HCT116 (cell line): ENCODE measurements at regions not wholly inside any gene's neighbourhood (a gene's known extent, or its start where the extent isn't known, plus 50 kb on each side); places are given as distances from the start of the nearest gene placed in this dataset.

ENCODE experiments used
- ATAC-seq: fragments of 200-7000 bp; cut with Tn5 transposase; 2 replicates; pipeline ENCODE4 v1.9.1; 2020; ENCODE audit warnings: mild to moderate bottlenecking, moderate library complexity
- BruUV-seq: library from RNA; stranded (reverse); fragments of 400-500 nt; replicated peaks from 2 replicates; lab custom pipeline; 2021; lab: Mats Ljungman, UMichigan
- CTCF ChIA-PET: fragments of 300-600 bp; sonication (Branson Sonifier 250); formaldehyde crosslinking; loops from one replicate; lab custom pipeline; 2021; ENCODE audit warnings: antibody characterized with exemption; lab: Charles Lee
- POLR2A ChIA-PET: fragments of 300-600, 350-600 bp; sonication (Branson Sonifier 250); formaldehyde crosslinking; loops from one replicate; lab custom pipeline; 2021; ENCODE audit warnings: antibody characterized with exemption; lab: Charles Lee
- RAD21 ChIA-PET, 2 experiments: fragments of 300-600 bp; sonication (Branson Sonifier 250); formaldehyde crosslinking; loops; one replicate each; lab custom pipeline; 2023; ENCODE audit warnings: low total read pairs in 2 of 2; ENCODE audit not compliant: uncharacterized antibody in 2 of 2, unreplicated experiment in 2 of 2, low non-redundant PET in 1 of 2; lab: Charles Lee
- DNase-seq: peaks from one replicate; pipeline ENCODE4 v3.0.0-alpha.2; 2010; ENCODE audit warnings: low read depth, low spot score
- H2AFZ ChIP-seq: fragments of 200-600 bp; shearing (Covaris generic), sonication (generic); 2 replicates; pipeline ENCODE4 v1.6.1; 2017; ENCODE audit warnings: low read depth, mixed run types, mixed read lengths, antibody characterized with exemption, low read length; ENCODE audit not compliant: poor library complexity, severe bottlenecking
- H3K27ac ChIP-seq: 2 replicates; pipeline ENCODE4 v1.5.1; 2012; ENCODE audit warnings: low read depth, low read length
- H3K27me3 ChIP-seq: fragments of 200-600 bp; sonication (generic); 2 replicates; pipeline ENCODE4 v1.6.1; 2016; ENCODE audit warnings: mixed run types, low read length, mixed read lengths; ENCODE audit not compliant: insufficient read depth
- H3K36me3 ChIP-seq, 2 experiments: fragments of 200-500 bp in 1 of 2; fragments of 200-600 bp in 1 of 2; sonication (Bioruptor generic) in 1 of 2; sonication (generic) in 1 of 2; 2 replicates each; pipeline versions ENCODE4 v1.5.1 to v1.6.1; 2014 to 2016; ENCODE audit warnings: low read length in 2 of 2, inconsistent platforms in 1 of 2, mixed read lengths in 1 of 2, mixed run types in 1 of 2; ENCODE audit not compliant: insufficient read depth in 2 of 2, control insufficient read depth in 1 of 2
- H3K4me1 ChIP-seq, 2 experiments: fragments of 200-600 bp in 1 of 2; sonication (generic) in 1 of 2; 2 replicates each; pipeline versions ENCODE4 v1.5.1 to v1.6.1; 2012 to 2017; ENCODE audit warnings: low read length in 2 of 2, inconsistent platforms in 1 of 2, mild to moderate bottlenecking in 1 of 2, mixed read lengths in 1 of 2, mixed run types in 1 of 2, moderate library complexity in 1 of 2; ENCODE audit not compliant: insufficient read depth in 2 of 2, control insufficient read depth in 1 of 2
- H3K4me2 ChIP-seq: fragments of 200-600 bp; sonication (generic); 2 replicates; pipeline ENCODE4 v1.6.1; 2017; ENCODE audit warnings: mixed run types, low read length, mixed read lengths
- H3K4me3 ChIP-seq, 2 experiments: fragments of 200-600 bp in 1 of 2; sonication (generic) in 1 of 2; replicated peaks in 1 of 2; 2 replicates each; pipeline ENCODE4 v1.5.1; 2011 to 2016; ENCODE audit warnings: low read length in 2 of 2, control low read depth in 1 of 2, low read depth in 1 of 2, mild to moderate bottlenecking in 1 of 2, mixed read lengths in 1 of 2, mixed run types in 1 of 2
- H3K79me2 ChIP-seq: fragments of 200-600 bp; sonication (generic); 2 replicates; pipeline ENCODE4 v1.6.1; 2017; ENCODE audit warnings: mild to moderate bottlenecking, mixed run types, low read length, moderate library complexity, mixed read lengths; ENCODE audit not compliant: insufficient read depth
- H3K9ac ChIP-seq: fragments of 200-600 bp; sonication (generic); 2 replicates; pipeline ENCODE4 v1.6.1; 2016; ENCODE audit warnings: low read length, mixed read lengths
- H3K9me2 ChIP-seq: fragments of 200-600 bp; sonication (generic), shearing (Covaris generic); 2 replicates; pipeline ENCODE4 v1.6.1; 2017; ENCODE audit warnings: mixed run types, mild to moderate bottlenecking, moderate library complexity; ENCODE audit not compliant: insufficient read depth
- H3K9me3 ChIP-seq, 2 experiments: fragments of 200-500 bp in 1 of 2; fragments of 200-600 bp in 1 of 2; sonication (Bioruptor generic) in 1 of 2; sonication (generic) in 1 of 2; 2 replicates each; pipeline ENCODE4 v1.6.1; 2014 to 2017; ENCODE audit warnings: low read length in 2 of 2, mixed read lengths in 2 of 2, inconsistent platforms in 1 of 2, low read depth in 1 of 2, mild to moderate bottlenecking in 1 of 2, mixed run types in 1 of 2, moderate library complexity in 1 of 2; ENCODE audit not compliant: control insufficient read depth in 1 of 2, insufficient read depth in 1 of 2
- H4K20me1 ChIP-seq: fragments of 200-600 bp; sonication (generic), shearing (Covaris generic); 2 replicates; pipeline ENCODE4 v1.6.1; 2017; ENCODE audit warnings: mixed run types, mild to moderate bottlenecking, moderate library complexity; ENCODE audit not compliant: insufficient read depth
- CEBPB ChIP-seq: IDR thresholded peaks from 2 replicates; pipeline ENCODE4 v1.6.1; 2012; ENCODE audit warnings: low read depth
- EGR1 ChIP-seq: IDR thresholded peaks from 2 replicates; pipeline ENCODE4 v1.6.1; 2012; ENCODE audit warnings: low read depth
- EZH2phosphoT487 ChIP-seq: fragments of 200-600 bp; IDR thresholded peaks from 2 replicates; pipeline ENCODE4 v1.6.1; 2018; ENCODE audit warnings: antibody characterized with exemption, borderline replicate concordance
- FOSL1 ChIP-seq: IDR thresholded peaks from 2 replicates; pipeline ENCODE4 v1.6.1; 2012; ENCODE audit warnings: low read depth
- MAX ChIP-seq: IDR thresholded peaks from 2 replicates; pipeline ENCODE4 v1.6.1; 2012
- POLR2A ChIP-seq: IDR thresholded peaks from 2 replicates; pipeline ENCODE4 v1.7.0; 2011; ENCODE audit warnings: borderline replicate concordance; ENCODE audit not compliant: insufficient read depth, insufficient read length; ENCODE audit errors: extremely low read depth
- REST ChIP-seq: IDR thresholded peaks from 2 replicates; pipeline ENCODE4 v1.6.1; 2012; ENCODE audit warnings: low read depth
- SP1 ChIP-seq: IDR thresholded peaks from 2 replicates; pipeline ENCODE4 v1.6.1; 2012; ENCODE audit warnings: low read depth
- SRF ChIP-seq: IDR thresholded peaks from 2 replicates; pipeline ENCODE4 v1.6.1; 2012; ENCODE audit warnings: low read depth
- TCF7L2 ChIP-seq: IDR thresholded peaks from 2 replicates; pipeline ENCODE4 v1.7.0; 2011; ENCODE audit warnings: borderline replicate concordance, inconsistent platforms; ENCODE audit not compliant: insufficient read depth, insufficient read length; ENCODE audit errors: extremely low read depth
- YY1 ChIP-seq: IDR thresholded peaks from 2 replicates; pipeline ENCODE4 v1.6.1; 2011; ENCODE audit warnings: low read length, low read depth, moderate library complexity, mild to moderate bottlenecking; ENCODE audit not compliant: insufficient replicate concordance; ENCODE audit errors: extremely low read depth
- ZBTB33 ChIP-seq: IDR thresholded peaks from 2 replicates; pipeline ENCODE4 v1.6.1; 2011; ENCODE audit warnings: mild to moderate bottlenecking, low read length, moderate library complexity; ENCODE audit not compliant: insufficient replicate concordance; ENCODE audit errors: extremely low read depth
- ZFX ChIP-seq: fragments of 450-650 bp; IDR thresholded peaks from 2 replicates; pipeline ENCODE4 v1.6.1; 2017
- ZNF274 ChIP-seq: fragments of 200-500 bp; sonication (Bioruptor generic); IDR thresholded peaks from 2 replicates; pipeline ENCODE4 v1.6.1; 2014; ENCODE audit warnings: mild to moderate bottlenecking, low read depth, low read length, inconsistent platforms
- intact Hi-C: fragments of 100-400 bp; cut with micrococcal nuclease; formaldehyde crosslinking; loops from 2 replicates; pipeline ENCODE4 v1.10.0; 2022

GRCh38 chr1:199725002-199725565 is 302.4 kb upstream of the NR5A2 start (continued):
- no peak for TF ChIP-seq ZBTB33
- TF ChIP-seq FOSL1 = no peak
- TF ChIP-seq SRF = no peak
- no peak for TF ChIP-seq REST
- no peak for TF ChIP-seq TCF7L2
- TF ChIP-seq CEBPB = no peak

GRCh38 chr1:199727682-199728081 is 299.8 kb upstream of the NR5A2 start:
- Histone ChIP-seq H3K9me2 (no peaks in the 10 kb centered on the region), H3K4me3 (no peak overlapping the region), H3K9me3 (no peaks in the 10 kb centered on the region), H3K4me1 (no peaks in the 10 kb centered on the region), H3K4me2 (no peak overlapping the region), H4K20me1 (no peaks in the 10 kb centered on the region), H3K79me2 (no peaks in the 10 kb centered on the region), H2AFZ (no peak overlapping the region), H3K9ac (no peak overlapping the region), H3K27me3 (no peaks in the 10 kb centered on the region), H3K27ac (no peak overlapping the region), H3K36me3 (no peaks in the 10 kb centered on the region)
- no TSS peak for BruUV-seq
- ATAC-seq = no peak
- no peak for DNase-seq
- intact Hi-C loops = no loop called here
- CTCF ChIA-PET = no interaction called here
- POLR2A ChIA-PET = no interaction called here
- RAD21 ChIA-PET = no interaction called here
- TF ChIP-seq ZFX (no peak), POLR2A (no peak), REST (no peak), YY1 (no peak), EGR1 (no peak), SP1 (no peak), MAX (no peak), CEBPB (no peak), EZH2phosphoT487 (no peak), FOSL1 (no peak), ZNF274 (no peak)
